Right lobe of liver (tissue), 4 donors: ENCODE measurements at regions not wholly inside any gene's neighbourhood (a gene's known extent, or its start where the extent isn't known, plus 50 kb on each side); places are given as distances from the start of the nearest gene placed in this dataset.

Experiments used
- CTCF ChIP-seq, 4 donors: fragments of 200-600 bp in 3 of 4; fragments of 450-650 bp in 1 of 4; IDR thresholded peaks; one replicate each; pipeline versions ENCODE4 v1.5.1 to v1.8.0; 2016 to 2022; ENCODE audit warnings: antibody characterized with exemption in 4 of 4, mild to moderate bottlenecking in 2 of 4
- POLR2A ChIP-seq: fragments of 450-650 bp; IDR thresholded peaks from one replicate; pipeline ENCODE4 v1.6.1; 2017; ENCODE audit warnings: antibody characterized with exemption, mild to moderate bottlenecking
- donor health status: DM: no; HTN: no; CAD: no.
- donor health status: DM: no; HTN: no; CAD: no.
- donor health status: DM: no; HTN: yes; CAD: no.

GRCh38 chr1:22261580-22261979 lies 118.7 kb upstream of the WNT4 start:
- no peak for TF ChIP-seq POLR2A
- TF ChIP-seq CTCF (IDR thresholded peaks at IDR 0.05), result no peak
